A673 (cell line): ENCODE measurements at regions not wholly inside any gene's neighbourhood (a gene's known extent, or its start where the extent isn't known, plus 50 kb on each side); places are given as distances from the start of the nearest gene placed in this dataset.
"Not testable (repeated sequence)": the region's sequence is repeated elsewhere in the genome, so short reads cannot be mapped to it uniquely, and the experiment has no call there.

ENCODE experiments used
- BruUV-seq: library from RNA; stranded (reverse); fragments of 400-500 nt; replicated peaks from 2 replicates; lab custom pipeline; 2021; lab: Mats Ljungman, UMichigan
- CTCF ChIA-PET: fragments of 300-600 bp; sonication (Branson Sonifier 250); formaldehyde crosslinking; loops from one replicate; lab custom pipeline; 2022; ENCODE audit warnings: antibody characterized with exemption; lab: Charles Lee
- POLR2A ChIA-PET: fragments of 300-600 bp; sonication (Branson Sonifier 250); formaldehyde crosslinking; loops from one replicate; lab custom pipeline; 2022; ENCODE audit warnings: antibody characterized with exemption; ENCODE audit not compliant: low non-redundant PET; lab: Charles Lee
- DNase-seq: peaks from one replicate; pipeline ENCODE4 v3.0.0-alpha.2; 2015; ENCODE audit warnings: low spot score
- H3K27ac ChIP-seq: fragments of 200-600 bp; sonication (generic); 2 replicates; pipeline ENCODE4 v1.5.1; 2016; ENCODE audit warnings: mixed run types, low read depth, mild to moderate bottlenecking, mixed read lengths, antibody characterized with exemption, low read length; ENCODE audit not compliant: poor library complexity, severe bottlenecking
- H3K27me3 ChIP-seq: fragments of 200-600 bp; sonication (generic); replicated peaks from 2 replicates; pipeline ENCODE4 v1.6.1; 2017; ENCODE audit warnings: mixed run types, low read depth, mild to moderate bottlenecking, mixed read lengths, antibody characterized with exemption, low read length; ENCODE audit not compliant: insufficient read depth, poor library complexity
- H3K36me3 ChIP-seq: fragments of 200-600 bp; sonication (generic); 2 replicates; pipeline ENCODE4 v1.6.1; 2016; ENCODE audit warnings: mixed run types, mild to moderate bottlenecking, mixed read lengths, antibody characterized with exemption, low read length; ENCODE audit not compliant: insufficient read depth, poor library complexity, severe bottlenecking
- H3K4me1 ChIP-seq: fragments of 200-600 bp; sonication (generic); 2 replicates; pipeline ENCODE4 v1.6.1; 2017; ENCODE audit warnings: mixed run types, mild to moderate bottlenecking, mixed read lengths, antibody characterized with exemption, low read length; ENCODE audit not compliant: insufficient read depth, poor library complexity, severe bottlenecking
- H3K4me3 ChIP-seq: fragments of 200-600 bp; sonication (generic); 2 replicates; pipeline ENCODE4 v1.5.1; 2016; ENCODE audit warnings: low read depth, mixed run types, mild to moderate bottlenecking, mixed read lengths, low read length; ENCODE audit not compliant: poor library complexity, severe bottlenecking
- H3K9me3 ChIP-seq: fragments of 200-600 bp; sonication (generic); 2 replicates; pipeline ENCODE4 v1.6.1; 2016; ENCODE audit warnings: mixed run types, low read depth, mild to moderate bottlenecking, mixed read lengths, antibody characterized with exemption, low read length; ENCODE audit not compliant: poor library complexity, severe bottlenecking
- intact Hi-C: fragments of 100-400 bp; cut with micrococcal nuclease; formaldehyde crosslinking; loops from one replicate; pipeline ENCODE4 v1.10.0; 2022; ENCODE audit not compliant: unreplicated experiment

- H3K4me1 ChIP-seq, H3K36me3 ChIP-seq, H3K4me3 ChIP-seq, H3K27me3 ChIP-seq, BruUV-seq, POLR2A ChIA-PET, H3K27ac ChIP-seq, H3K9me3 ChIP-seq, CTCF ChIA-PET, intact Hi-C loops, DNase-seq: not testable (repeated sequence)
Measured at GRCh38 chr2:111378348-111378747, 257.6 kb downstream of the BCL2L11 start.

GRCh38 chr2:111380733-111381439 lies 260.2 kb downstream of the BCL2L11 start:
- CTCF ChIA-PET, BruUV-seq, DNase-seq: not testable (repeated sequence)

GRCh38 chr2:111381530-111382306 lies 261.0 kb downstream of the BCL2L11 start:
- H3K27me3 ChIP-seq, DNase-seq, intact Hi-C loops, H3K36me3 ChIP-seq, POLR2A ChIA-PET, H3K27ac ChIP-seq, BruUV-seq, H3K4me1 ChIP-seq, CTCF ChIA-PET, H3K4me3 ChIP-seq, H3K9me3 ChIP-seq: not testable (repeated sequence)

More at GRCh38 chr2:111380733-111381439, 260.2 kb downstream of the BCL2L11 start:
- intact Hi-C loops, H3K4me3 ChIP-seq, H3K27ac ChIP-seq, H3K4me1 ChIP-seq, H3K9me3 ChIP-seq, H3K36me3 ChIP-seq, POLR2A ChIA-PET, H3K27me3 ChIP-seq: not testable (repeated sequence)

- H3K9me3 ChIP-seq, H3K27me3 ChIP-seq, POLR2A ChIA-PET, H3K4me3 ChIP-seq, CTCF ChIA-PET, intact Hi-C loops, DNase-seq, BruUV-seq, H3K27ac ChIP-seq, H3K36me3 ChIP-seq, H3K4me1 ChIP-seq: not testable (repeated sequence)
Measured at GRCh38 chr2:111382507-111382906, 261.8 kb downstream of the BCL2L11 start.

GRCh38 chr2:111383311-111383710 lies 262.6 kb downstream of the BCL2L11 start:
- CTCF ChIA-PET, H3K4me1 ChIP-seq, H3K27ac ChIP-seq, H3K36me3 ChIP-seq, intact Hi-C loops, H3K9me3 ChIP-seq, DNase-seq, H3K4me3 ChIP-seq, POLR2A ChIA-PET, BruUV-seq, H3K27me3 ChIP-seq: not testable (repeated sequence)

- H3K4me1 ChIP-seq, intact Hi-C loops, H3K36me3 ChIP-seq, BruUV-seq, H3K4me3 ChIP-seq, CTCF ChIA-PET, H3K9me3 ChIP-seq, DNase-seq, H3K27ac ChIP-seq, POLR2A ChIA-PET, H3K27me3 ChIP-seq: not testable (repeated sequence)
Measured at GRCh38 chr2:111385226-111385957, 264.7 kb downstream of the BCL2L11 start.

- H3K4me1 ChIP-seq, H3K27ac ChIP-seq, intact Hi-C loops, CTCF ChIA-PET, BruUV-seq, POLR2A ChIA-PET, H3K27me3 ChIP-seq, H3K4me3 ChIP-seq, H3K36me3 ChIP-seq, DNase-seq, H3K9me3 ChIP-seq: not testable (repeated sequence)
Measured at GRCh38 chr2:111390605-111391004, 269.9 kb downstream of the BCL2L11 start.
